Fibroblast of lung (primary cell): ENCODE measurements at regions not wholly inside any gene's neighbourhood (a gene's known extent, or its start where the extent isn't known, plus 50 kb on each side); places are given as distances from the start of the nearest gene placed in this dataset.

Experiments used
- DNase-seq, 2 donors: peaks; one replicate each; pipeline versions ENCODE4 v3.0.0 to v3.0.0-alpha.2; 2010; ENCODE audit warnings: low read depth in 2 of 2
- H2AFZ ChIP-seq: 2 replicates; pipeline ENCODE4 v1.5.1; 2012; ENCODE audit warnings: low read length, control low read depth, inconsistent platforms
- H3K27ac ChIP-seq: 2 replicates; pipeline ENCODE4 v1.5.1; 2011; ENCODE audit warnings: low read length, control low read depth; ENCODE audit not compliant: insufficient read depth
- H3K27me3 ChIP-seq: 2 replicates; pipeline ENCODE4 v1.5.1; 2011; ENCODE audit warnings: mild to moderate bottlenecking, low read length; ENCODE audit not compliant: control insufficient read depth, insufficient read depth
- H3K36me3 ChIP-seq: 2 replicates; pipeline ENCODE4 v1.5.1; 2011; ENCODE audit warnings: low read length; ENCODE audit not compliant: control insufficient read depth, insufficient read depth
- H3K4me1 ChIP-seq: 2 replicates; pipeline ENCODE4 v1.5.1; 2011; ENCODE audit warnings: low read length; ENCODE audit not compliant: control insufficient read depth, insufficient read depth; ENCODE audit errors: extremely low read depth
- H3K4me2 ChIP-seq: 2 replicates; pipeline ENCODE4 v1.5.1; 2011; ENCODE audit warnings: low read length, control low read depth; ENCODE audit not compliant: insufficient read depth; ENCODE audit errors: extremely low read depth
- H3K4me3 ChIP-seq, 4 experiments: fragments of 200-600 bp in 1 of 4; sonication (generic) in 1 of 4; replicated peaks in 1 of 4; 2 replicates each; pipeline ENCODE4 v1.5.1; 2011 to 2016; ENCODE audit warnings: low read length in 4 of 4, low read depth in 3 of 4, mild to moderate bottlenecking in 3 of 4, control low read depth in 2 of 4, inconsistent platforms in 1 of 4, mixed read lengths in 1 of 4; ENCODE audit not compliant: insufficient read depth in 1 of 4; ENCODE audit errors: control extremely low read depth in 1 of 4
- H3K79me2 ChIP-seq: 2 replicates; pipeline ENCODE4 v1.5.1; 2012; ENCODE audit warnings: mild to moderate bottlenecking, low read length, inconsistent platforms; ENCODE audit not compliant: control insufficient read depth, insufficient read depth
- H3K9ac ChIP-seq: 2 replicates; pipeline ENCODE4 v1.5.1; 2011; ENCODE audit warnings: mild to moderate bottlenecking, low read length, control low read depth; ENCODE audit not compliant: insufficient read depth
- H3K9me3 ChIP-seq: 2 replicates; pipeline ENCODE4 v1.5.1; 2012; ENCODE audit warnings: low read depth, low read length; ENCODE audit not compliant: control insufficient read depth, insufficient read depth
- H4K20me1 ChIP-seq: 2 replicates; pipeline ENCODE4 v1.5.1; 2011; ENCODE audit warnings: low read length; ENCODE audit not compliant: control insufficient read depth, insufficient read depth; ENCODE audit errors: extremely low read depth
- CTCF ChIP-seq, 2 donors: IDR thresholded peaks in 1 of 2; conservative IDR thresholded peaks in 1 of 2; 1 replicate in 1 of 2; 2 replicates in 1 of 2; pipeline ENCODE4 v1.5.1; 2011 to 2012; ENCODE audit warnings: low read length in 2 of 2, control low read depth in 1 of 2, inconsistent platforms in 1 of 2, low read depth in 1 of 2, mild to moderate bottlenecking in 1 of 2
- EZH2 ChIP-seq: IDR thresholded peaks from 2 replicates; pipeline ENCODE4 v1.5.1; 2012; ENCODE audit warnings: low read length, control low read depth, mild to moderate bottlenecking; ENCODE audit errors: missing control alignments

GRCh38 chr1:239218301-239218700 is 168.1 kb upstream of the CHRM3 start:
- no peaks in the 10 kb centered on the region for H3K27me3 ChIP-seq
- TF ChIP-seq CTCF (conservative IDR thresholded peaks at IDR 0.05 in 1 of 2, IDR thresholded peaks at IDR 0.05 in 1 of 2; ENCODE audit: low read depth in 1 of 2, low read length in 2 of 2) (no peak), EZH2 (no peak)
- no peak overlapping the region for H2AFZ ChIP-seq
- no peak for DNase-seq
- no peaks in the 10 kb centered on the region for H3K9me3 ChIP-seq
- H3K4me1 ChIP-seq: no peaks in the 10 kb centered on the region
- no peaks in the 10 kb centered on the region for H3K36me3 ChIP-seq
- no peak overlapping the region for H3K27ac ChIP-seq
- no peaks in the 10 kb centered on the region for H4K20me1 ChIP-seq
- H3K4me2 ChIP-seq: no peak overlapping the region
- no peaks in the 10 kb centered on the region for H3K79me2 ChIP-seq
- no peak overlapping the region for H3K4me3 ChIP-seq
- H3K9ac ChIP-seq: no peak overlapping the region

GRCh38 chr1:239212811-239213220 is 173.6 kb upstream of the CHRM3 start:
- TF ChIP-seq EZH2 (no peak), CTCF (conservative IDR thresholded peaks at IDR 0.05 in 1 of 2, IDR thresholded peaks at IDR 0.05 in 1 of 2; ENCODE audit: low read depth in 1 of 2, low read length in 2 of 2) (no peak)
- Histone ChIP-seq H3K9ac (no peak overlapping the region), H3K27me3 (no peaks in the 10 kb centered on the region), H3K9me3 (no peaks in the 10 kb centered on the region), H3K79me2 (no peaks in the 10 kb centered on the region), H3K4me1 (no peaks in the 10 kb centered on the region), H2AFZ (no peak overlapping the region), H3K4me3 (no peak overlapping the region), H3K27ac (no peak overlapping the region), H3K4me2 (no peak overlapping the region), H4K20me1 (no peaks in the 10 kb centered on the region), H3K36me3 (no peaks in the 10 kb centered on the region)
- DNase-seq: peak in 1 of 2 donors; percentile 68

- Histone ChIP-seq H3K4me1 (no peaks in the 10 kb centered on the region), H3K79me2 (no peaks in the 10 kb centered on the region), H3K9me3 (no peaks in the 10 kb centered on the region), H3K4me3 (no peak overlapping the region), H3K4me2 (no peak overlapping the region), H3K27me3 (no peaks in the 10 kb centered on the region), H3K27ac (no peak overlapping the region), H3K9ac (no peak overlapping the region), H2AFZ (no peak overlapping the region), H4K20me1 (no peaks in the 10 kb centered on the region), H3K36me3 (no peaks in the 10 kb centered on the region)
- DNase-seq: no peak
- no peak for TF ChIP-seq EZH2
- TF ChIP-seq CTCF (conservative IDR thresholded peaks at IDR 0.05 in 1 of 2, IDR thresholded peaks at IDR 0.05 in 1 of 2; ENCODE audit: low read depth in 1 of 2, low read length in 2 of 2): no peak
Observed at GRCh38 chr1:239209591-239209990, 176.8 kb upstream of the CHRM3 start.
